LoVo (cell line): ENCODE measurements at regions not wholly inside any gene's neighbourhood (a gene's known extent, or its start where the extent isn't known, plus 50 kb on each side); places are given as distances from the start of the nearest gene placed in this dataset.

Experiments used
- DNase-seq: peaks from one replicate; pipeline ENCODE4 v3.0.0-alpha.2; 2016; ENCODE audit warnings: low spot score

GRCh38 chr5:2441495-2442180 lies 309.8 kb downstream of the IRX2 start:
- no peak for DNase-seq

DNA sequence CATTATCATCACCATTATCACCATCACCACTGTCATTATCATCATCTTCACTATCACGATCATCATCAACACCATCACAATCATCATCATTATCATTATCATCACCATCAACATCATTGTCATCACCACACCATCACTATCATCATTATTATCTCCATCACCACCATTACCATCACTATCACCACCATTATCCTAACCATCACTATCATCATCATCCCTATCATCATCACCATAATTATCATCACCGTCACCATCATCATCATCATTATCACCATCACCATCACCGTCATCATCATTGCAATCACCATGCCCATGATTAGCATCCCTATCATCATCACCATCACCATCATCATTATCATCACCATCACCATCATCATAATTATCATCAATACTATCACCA lies 311.9 kb downstream of the IRX2 start:
- no peak for DNase-seq

- no peak for DNase-seq
Observed at GRCh38 chr5:2433086-2433485, 318.4 kb downstream of the IRX2 start.

- DNase-seq: no peak
Observed at GRCh38 chr5:2432076-2432920, 319.2 kb downstream of the IRX2 start.

DNA sequence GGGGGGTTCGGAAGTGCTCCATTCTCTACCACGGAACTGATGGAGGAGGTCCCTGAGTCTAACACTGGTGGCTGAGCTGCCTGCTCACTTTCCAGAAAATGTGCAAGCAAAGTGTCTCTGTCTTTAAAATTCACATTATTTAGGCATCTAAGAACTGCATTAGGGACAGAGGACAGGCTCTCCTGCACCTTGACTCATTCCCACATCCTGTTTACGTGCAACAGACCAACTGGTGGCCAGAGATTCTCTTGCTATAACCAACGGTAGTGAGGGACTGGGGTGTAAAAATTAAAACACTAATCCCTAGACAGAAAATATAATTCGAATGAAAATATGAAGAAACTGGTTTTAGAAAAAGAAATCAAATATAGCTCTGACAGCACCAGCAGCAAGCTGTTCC lies 320.9 kb downstream of the IRX2 start:
- DNase-seq: no peak

- DNase-seq: no peak
Observed at GRCh38 chr5:2427983-2428382, 323.5 kb downstream of the IRX2 start.

DNA sequence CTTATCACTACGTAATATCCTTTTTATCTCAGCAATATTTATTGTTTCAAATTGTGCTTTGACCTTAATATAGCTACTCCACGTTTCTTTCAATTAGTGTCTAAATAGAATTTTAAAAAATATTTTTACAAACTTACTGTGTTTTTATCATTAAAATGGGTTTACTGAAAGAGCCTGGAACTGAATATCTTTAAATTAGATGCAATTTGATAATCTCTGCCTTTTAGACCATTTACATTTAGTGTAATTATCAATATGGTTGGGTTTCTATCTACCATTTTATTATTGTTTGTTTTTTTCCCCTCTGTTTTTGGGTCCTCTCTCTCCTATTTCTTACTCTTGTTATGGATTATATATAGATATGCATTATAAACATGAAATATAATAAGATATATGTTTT lies 327.8 kb downstream of the IRX2 start:
- DNase-seq: no peak

DNA sequence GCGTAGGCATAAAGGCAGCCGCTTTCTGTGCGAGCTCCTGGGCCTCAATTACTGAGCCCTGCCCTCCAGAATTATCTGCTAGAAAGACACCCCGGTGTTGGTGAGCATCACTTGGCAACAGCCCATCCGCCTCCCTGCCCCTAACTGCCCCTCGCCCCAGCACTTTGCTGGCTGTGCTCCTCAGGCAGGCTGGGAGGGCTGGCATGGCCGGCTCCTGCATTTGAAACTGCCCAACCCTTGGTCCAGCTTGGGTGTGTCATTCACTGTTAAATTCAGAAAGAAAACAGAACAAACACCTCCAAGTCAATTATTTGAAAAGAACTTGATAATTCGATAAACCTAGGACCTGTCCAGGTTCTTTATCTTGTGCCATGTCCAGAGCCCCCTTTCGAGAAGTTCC lies 334.2 kb downstream of the IRX2 start:
- no peak for DNase-seq

DNA sequence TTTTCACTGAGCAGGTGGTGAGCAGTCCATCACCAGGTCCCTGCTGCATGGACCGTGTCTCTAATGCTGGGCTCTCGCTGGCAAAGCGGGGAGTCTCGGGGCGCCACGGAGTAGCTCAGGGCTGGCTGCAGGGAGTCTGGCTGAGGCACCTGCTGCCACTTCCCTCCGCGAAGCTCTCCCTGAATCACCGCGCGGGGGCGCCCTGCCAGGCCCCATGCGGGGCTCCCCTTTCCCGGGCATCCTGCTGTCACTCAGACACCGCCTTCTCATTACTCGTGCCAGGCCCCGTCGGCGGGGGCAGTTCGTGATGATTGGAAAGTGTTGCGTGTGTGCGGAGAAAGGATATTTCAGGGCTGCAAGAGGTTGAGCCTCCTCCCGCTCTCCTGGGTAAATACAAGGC lies 335.8 kb downstream of the IRX2 start:
- no peak for DNase-seq

GRCh38 chr5:2410451-2410850 lies 341.0 kb downstream of the IRX2 start:
- no peak for DNase-seq

DNA sequence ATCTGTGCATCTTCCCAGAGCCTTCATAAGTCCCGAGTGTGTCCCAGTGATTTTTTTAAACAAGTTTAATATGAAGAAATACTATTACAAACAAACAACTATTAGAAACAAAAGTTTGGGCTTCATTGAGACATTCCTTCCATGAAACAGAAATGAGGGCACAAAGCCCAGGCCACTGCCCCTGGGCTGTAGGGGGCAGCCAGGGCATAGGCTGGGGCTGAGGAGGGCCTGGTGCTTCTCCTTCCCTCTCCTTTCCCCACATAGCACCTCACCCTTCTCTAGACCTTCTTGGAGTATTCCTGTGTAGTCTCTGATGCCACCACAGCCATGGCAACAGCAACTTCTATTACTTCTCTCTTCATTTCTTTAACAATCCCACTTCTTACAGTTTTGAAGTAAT lies 348.2 kb downstream of the IRX2 start:
- DNase-seq: no peak

DNA sequence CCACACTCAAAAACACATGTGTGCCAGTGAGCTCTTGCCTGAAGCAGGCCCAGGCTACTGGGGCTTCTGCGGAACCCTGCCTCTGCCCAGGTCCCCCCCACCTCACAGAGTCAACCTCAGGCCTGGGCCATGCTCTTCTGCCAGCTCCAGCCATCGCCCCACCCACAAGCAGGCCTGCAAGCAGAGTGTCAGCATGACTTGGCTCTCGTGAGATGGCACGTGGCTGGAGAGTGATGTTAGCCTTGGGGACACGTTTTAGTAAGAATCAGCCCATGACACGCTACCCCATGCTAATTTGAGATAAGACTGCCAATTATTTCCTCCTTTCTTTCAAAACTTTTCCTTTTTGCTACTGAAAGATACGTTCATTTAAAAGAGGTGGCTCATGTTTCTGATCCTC lies 351.7 kb downstream of the IRX2 start:
- DNase-seq: no peak

- no peak for DNase-seq
Observed at GRCh38 chr5:2399096-2399495, 352.4 kb downstream of the IRX2 start.

DNA sequence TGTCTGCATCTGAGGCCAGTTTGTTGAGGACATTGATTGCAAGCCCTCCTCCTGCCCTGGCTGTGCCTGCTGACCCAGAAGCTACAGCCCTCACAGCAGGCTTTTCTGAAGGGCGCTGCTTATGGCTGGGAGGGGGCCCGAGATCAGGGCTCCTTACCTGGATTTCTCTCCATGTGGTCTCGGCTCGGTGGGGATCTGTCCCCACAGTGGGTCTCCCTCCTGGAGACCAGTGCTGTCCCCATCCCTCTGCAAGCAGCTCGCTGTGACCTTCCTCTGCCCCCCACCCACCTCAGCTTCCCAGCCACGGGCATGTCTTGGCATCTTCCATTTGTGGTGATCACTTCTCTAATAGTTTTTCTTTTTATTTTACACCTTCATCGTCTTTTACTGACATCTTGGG lies 357.9 kb downstream of the IRX2 start:
- no peak for DNase-seq

DNA sequence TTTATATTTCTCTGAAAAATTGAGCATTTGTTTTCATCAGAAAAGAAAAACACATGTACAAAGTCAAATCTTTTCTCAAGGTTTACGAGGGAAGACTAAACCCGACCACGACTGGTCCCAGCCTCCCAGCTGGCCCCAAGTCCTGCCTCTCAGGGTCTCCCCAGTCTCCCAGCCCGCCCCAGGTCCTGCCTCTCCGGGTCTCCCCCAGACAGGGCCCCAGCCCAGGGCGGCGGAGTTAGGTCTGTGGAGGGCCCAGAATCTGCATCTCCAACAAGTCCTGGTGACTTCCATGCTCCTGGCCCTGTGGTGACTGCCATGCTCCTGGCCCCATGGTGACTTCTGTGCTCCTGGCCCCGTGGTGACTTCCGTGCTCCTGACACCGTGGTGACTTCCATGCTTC lies 359.9 kb downstream of the IRX2 start:
- no peak for DNase-seq

DNA sequence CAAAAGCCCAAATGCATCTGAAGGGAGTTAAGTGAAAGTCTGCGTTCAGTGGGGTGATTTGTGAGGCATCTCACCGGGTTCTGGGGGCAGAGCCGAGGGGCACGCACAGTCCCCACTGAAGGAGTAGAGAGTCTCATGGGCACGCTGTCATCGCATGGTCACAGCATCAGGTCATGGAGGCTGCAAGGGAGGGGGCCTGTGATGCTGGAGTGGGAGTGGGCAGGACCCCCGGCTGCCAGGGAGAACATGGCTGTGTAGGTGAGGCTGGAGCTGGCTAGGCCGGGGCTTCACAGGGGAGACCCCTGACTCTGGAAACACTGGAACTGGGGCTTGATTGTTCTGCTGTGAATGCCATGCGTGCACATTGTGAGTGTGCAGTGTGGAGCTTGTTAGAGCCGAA lies 360.5 kb downstream of the IRX2 start:
- DNase-seq: no peak

- DNase-seq: no peak
Observed at GRCh38 chr5:2388571-2388970, 362.9 kb downstream of the IRX2 start.

GRCh38 chr5:2387634-2388325 lies 363.7 kb downstream of the IRX2 start:
- no peak for DNase-seq

GRCh38 chr5:2387250-2387633 lies 364.2 kb downstream of the IRX2 start:
- DNase-seq: no peak

- no peak for DNase-seq
Observed at GRCh38 chr5:2385818-2386217, 365.7 kb downstream of the IRX2 start.

DNA sequence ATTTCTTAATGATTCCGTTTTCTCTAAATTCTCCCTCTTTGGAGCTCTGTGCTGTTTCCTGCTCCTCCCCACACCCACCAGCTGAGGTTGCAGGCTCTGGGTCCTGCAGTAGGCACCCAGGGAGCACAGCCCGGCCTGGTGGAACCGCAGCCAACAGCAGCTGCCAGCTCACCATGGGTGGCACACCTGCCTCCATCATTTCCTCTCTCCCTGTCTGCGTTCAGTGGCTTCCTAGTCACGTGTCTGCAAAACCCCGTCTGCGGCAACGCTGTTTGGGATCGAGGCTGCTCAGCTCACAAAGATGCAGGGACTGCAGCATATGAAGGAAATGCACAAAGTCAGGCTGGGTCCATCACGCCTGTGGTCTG lies 367.8 kb downstream of the IRX2 start:
- no peak for DNase-seq

GRCh38 chr5:2382776-2383697 lies 368.4 kb downstream of the IRX2 start:
- no peak for DNase-seq
